Suprapubic skin (tissue), 4 donors: ENCODE measurements at regions not wholly inside any gene's neighbourhood (a gene's known extent, or its start where the extent isn't known, plus 50 kb on each side); places are given as distances from the start of the nearest gene placed in this dataset.

Experiments
- DNase-seq, 2 donors: peaks; one replicate each; pipeline ENCODE4 v3.0.0-alpha.2; 2019; ENCODE audit warnings: low spot score in 2 of 2
- H3K27ac ChIP-seq: fragments of 200-600 bp; sonication (generic); one replicate; pipeline ENCODE4 v1.5.1; 2019
- H3K27me3 ChIP-seq: fragments of 200-600 bp; sonication (generic); one replicate; pipeline ENCODE4 v1.5.1; 2019
- H3K36me3 ChIP-seq: fragments of 200-600 bp; sonication (generic); one replicate; pipeline ENCODE4 v1.5.1; 2019
- H3K4me1 ChIP-seq: fragments of 200-600 bp; sonication (generic); one replicate; pipeline ENCODE4 v1.5.1; 2019
- H3K4me3 ChIP-seq: fragments of 200-600 bp; sonication (generic); one replicate; pipeline ENCODE4 v1.5.1; 2019; ENCODE audit warnings: mild to moderate bottlenecking
- H3K9me3 ChIP-seq: fragments of 200-600 bp; sonication (generic); one replicate; pipeline ENCODE4 v1.5.1; 2019
- CTCF ChIP-seq, 2 donors: fragments of 200-600 bp in 1 of 2; fragments of 450-650 bp in 1 of 2; sonication (generic) in 1 of 2; IDR thresholded peaks; one replicate each; pipeline ENCODE4 v1.5.1; 2016 to 2019; ENCODE audit warnings: antibody characterized with exemption in 2 of 2, mild to moderate bottlenecking in 1 of 2, moderate library complexity in 1 of 2
- EP300 ChIP-seq: sonication (generic); formaldehyde crosslinking; IDR thresholded peaks from one replicate; pipeline ENCODE4 v1.6.1; 2017; ENCODE audit warnings: antibody characterized with exemption
- POLR2A ChIP-seq, 2 donors: fragments of 450-650 bp; IDR thresholded peaks; one replicate each; pipeline ENCODE4 v1.6.1; 2017; ENCODE audit warnings: antibody characterized with exemption in 2 of 2, mild to moderate bottlenecking in 2 of 2, moderate library complexity in 2 of 2
- POLR2AphosphoS5 ChIP-seq, 3 donors: sonication (generic); formaldehyde crosslinking; IDR thresholded peaks; one replicate each; pipeline ENCODE4 v1.6.1; 2017; ENCODE audit warnings: antibody characterized with exemption in 3 of 3
- WGBS: methylation state at CpG from one replicate; pipeline ENCODE4 v1.1.5; 2018; 5-methylcytosine and 5-hydroxymethylcytosine counted together

GRCh38 chr18:73777356-73778031 lies 370.1 kb downstream of the FBXO15 start:
- no peak for TF ChIP-seq EP300
- no peak for TF ChIP-seq POLR2AphosphoS5 (IDR thresholded peaks at IDR 0.05)
- no peak for TF ChIP-seq POLR2A (IDR thresholded peaks at IDR 0.05)
- no peak for TF ChIP-seq CTCF (IDR thresholded peaks at IDR 0.05)
- H3K27ac ChIP-seq, result no peak overlapping the region
- no peaks in the 10 kb centered on the region for H3K27me3 ChIP-seq
- no peak overlapping the region for H3K4me3 ChIP-seq
- no peak for DNase-seq
- no peaks in the 10 kb centered on the region for H3K9me3 ChIP-seq
- H3K36me3 ChIP-seq, result no peaks in the 10 kb centered on the region
- H3K4me1 ChIP-seq, result no peaks in the 10 kb centered on the region
- WGBS, result 34% methylated on average over 1 of the region's 1 CpG

GRCh38 chr18:73774811-73775509 lies 372.7 kb downstream of the FBXO15 start:
- H3K27me3 ChIP-seq, result no peaks in the 10 kb centered on the region
- H3K4me1 ChIP-seq, result no peaks in the 10 kb centered on the region
- no peaks in the 10 kb centered on the region for H3K36me3 ChIP-seq
- H3K9me3 ChIP-seq, result no peaks in the 10 kb centered on the region
- 48% methylated on average over 17 of the region's 17 CpGs for WGBS
- H3K4me3 ChIP-seq, result no peak overlapping the region
- no peak for TF ChIP-seq POLR2AphosphoS5 (IDR thresholded peaks at IDR 0.05)
- no peak for TF ChIP-seq POLR2A (IDR thresholded peaks at IDR 0.05)
- TF ChIP-seq EP300, result no peak
- TF ChIP-seq CTCF (IDR thresholded peaks at IDR 0.05), result no peak
- no peak for DNase-seq
- no peak overlapping the region for H3K27ac ChIP-seq

- 62% methylated on average over 6 of the region's 6 CpGs for WGBS
- DNase-seq, result no peak
- Histone ChIP-seq H3K9me3 (no peaks in the 10 kb centered on the region), H3K4me3 (no peak overlapping the region), H3K27me3 (no peaks in the 10 kb centered on the region), H3K36me3 (no peaks in the 10 kb centered on the region), H3K27ac (no peak overlapping the region), H3K4me1 (no peaks in the 10 kb centered on the region)
- no peak for TF ChIP-seq POLR2AphosphoS5 (IDR thresholded peaks at IDR 0.05)
- no peak for TF ChIP-seq EP300
- TF ChIP-seq POLR2A (IDR thresholded peaks at IDR 0.05), result no peak
- no peak for TF ChIP-seq CTCF (IDR thresholded peaks at IDR 0.05)
Observed at GRCh38 chr18:73768043-73768442, 379.6 kb downstream of the FBXO15 start.

- no peaks in the 10 kb centered on the region for H3K27me3 ChIP-seq
- H3K9me3 ChIP-seq, result no peaks in the 10 kb centered on the region
- H3K36me3 ChIP-seq, result no peaks in the 10 kb centered on the region
- H3K4me3 ChIP-seq, result no peak overlapping the region
- no peaks in the 10 kb centered on the region for H3K4me1 ChIP-seq
- WGBS, result 40% methylated on average over 8 of the region's 8 CpGs
- H3K27ac ChIP-seq, result no peak overlapping the region
- no peak for TF ChIP-seq POLR2A (IDR thresholded peaks at IDR 0.05)
- no peak for TF ChIP-seq POLR2AphosphoS5 (IDR thresholded peaks at IDR 0.05)
- no peak for TF ChIP-seq CTCF (IDR thresholded peaks at IDR 0.05)
- no peak for TF ChIP-seq EP300
- DNase-seq, result no peak
Observed at GRCh38 chr18:73766910-73767515, 380.6 kb downstream of the FBXO15 start.

GRCh38 chr18:73758446-73758845 lies 389.2 kb downstream of the FBXO15 start:
- Histone ChIP-seq H3K4me1 (no peaks in the 10 kb centered on the region), H3K27me3 (no peaks in the 10 kb centered on the region), H3K4me3 (no peak overlapping the region), H3K36me3 (no peaks in the 10 kb centered on the region), H3K9me3 (no peaks in the 10 kb centered on the region), H3K27ac (no peak overlapping the region)
- 86% methylated on average over 2 of the region's 2 CpGs for WGBS
- no peak for TF ChIP-seq EP300
- TF ChIP-seq POLR2A (IDR thresholded peaks at IDR 0.05), result no peak
- no peak for TF ChIP-seq POLR2AphosphoS5 (IDR thresholded peaks at IDR 0.05)
- TF ChIP-seq CTCF (IDR thresholded peaks at IDR 0.05), result no peak
- no peak for DNase-seq
